ENCODE measurements at regions not wholly inside any gene's neighbourhood (a gene's known extent, or its start where the extent isn't known, plus 50 kb on each side); places are given as distances from the start of the nearest gene placed in this dataset.

DNA sequence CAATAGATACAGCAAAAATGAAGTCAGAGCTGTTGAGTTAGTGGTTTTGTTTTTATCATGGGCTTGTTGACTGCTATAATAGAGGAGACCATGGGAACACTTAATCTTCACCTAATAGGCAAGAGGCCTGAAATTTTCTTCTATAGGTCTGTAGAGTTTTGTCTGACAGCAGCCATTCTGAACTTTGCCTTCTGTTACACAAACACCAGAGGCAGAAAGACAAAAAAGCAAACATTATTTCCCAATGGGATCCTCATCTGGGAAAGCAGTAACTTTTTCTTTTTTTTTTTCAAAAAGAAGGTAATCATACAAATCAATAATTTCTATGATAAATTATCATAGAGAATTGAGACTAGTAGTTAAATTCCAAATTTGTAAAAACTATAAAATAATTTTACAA lies 494.1 kb downstream of the TOX3 start:
- no peak for DNase-seq (ENCODE audit: low read depth in 2 of 2)

DNA sequence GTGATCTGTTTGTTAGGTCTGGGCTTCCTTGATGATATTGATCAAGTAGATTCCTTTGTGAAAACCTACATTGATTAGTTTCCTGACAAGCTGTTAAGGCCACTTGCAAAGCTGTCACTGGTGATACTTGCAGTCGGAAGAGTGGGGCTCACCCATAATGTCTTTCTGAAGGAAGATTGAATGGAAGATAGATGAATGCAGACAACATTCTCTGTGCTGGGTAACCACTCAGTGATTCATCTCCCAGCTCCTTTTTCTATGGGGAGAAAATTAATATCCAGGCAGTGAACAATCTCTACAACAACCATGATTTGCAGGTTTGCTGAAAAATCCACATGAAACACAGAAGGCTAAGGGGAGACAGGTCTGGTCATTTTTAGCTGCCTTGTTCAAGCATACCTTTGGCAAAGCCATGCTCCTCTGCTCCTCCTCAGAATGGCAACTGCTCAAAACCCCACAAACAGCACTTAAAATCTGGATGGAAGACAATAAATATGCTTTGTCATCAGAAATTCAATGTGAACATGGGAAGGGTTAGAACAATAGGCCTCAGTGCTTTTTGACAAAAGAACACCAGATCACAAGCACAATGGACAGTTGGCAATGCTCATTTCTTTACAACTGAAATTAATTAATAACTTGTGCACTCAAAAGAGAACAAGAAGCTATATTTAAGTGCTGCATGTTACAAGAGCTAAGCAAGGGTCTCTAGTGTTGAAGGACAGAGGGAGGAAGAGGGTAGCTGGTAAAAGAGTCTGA lies 495.4 kb downstream of the TOX3 start:
- no peak for DNase-seq (ENCODE audit: low read depth in 2 of 2)

- DNase-seq (ENCODE audit: low read depth in 2 of 2), result no peak
Measured at GRCh38 chr16:52050418-52050817, 496.5 kb downstream of the TOX3 start.

- no peak for DNase-seq (ENCODE audit: low read depth in 2 of 2)
Measured at GRCh38 chr16:52035436-52035835, 511.5 kb downstream of the TOX3 start.

DNA sequence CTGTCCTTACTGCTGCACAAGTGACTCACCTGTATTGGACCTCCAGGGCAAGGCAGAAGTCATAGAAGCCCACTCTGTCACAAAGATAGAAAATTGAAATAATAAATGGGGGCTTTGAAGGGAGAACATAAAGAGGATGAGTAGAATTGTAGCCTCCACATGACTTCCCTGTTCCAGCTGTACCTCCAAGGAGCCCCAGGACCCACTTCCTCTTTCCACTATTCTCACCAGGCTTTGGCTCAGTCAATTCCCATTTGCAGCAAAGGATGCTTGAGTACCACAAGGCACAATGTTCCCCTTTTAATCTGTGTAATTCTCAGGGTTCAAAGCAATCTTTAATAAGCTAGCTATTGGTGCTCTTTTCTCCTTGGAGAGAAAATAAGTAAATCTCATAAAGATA lies 512.1 kb downstream of the TOX3 start:
- DNase-seq (ENCODE audit: low read depth in 2 of 2), result no peak

DNA sequence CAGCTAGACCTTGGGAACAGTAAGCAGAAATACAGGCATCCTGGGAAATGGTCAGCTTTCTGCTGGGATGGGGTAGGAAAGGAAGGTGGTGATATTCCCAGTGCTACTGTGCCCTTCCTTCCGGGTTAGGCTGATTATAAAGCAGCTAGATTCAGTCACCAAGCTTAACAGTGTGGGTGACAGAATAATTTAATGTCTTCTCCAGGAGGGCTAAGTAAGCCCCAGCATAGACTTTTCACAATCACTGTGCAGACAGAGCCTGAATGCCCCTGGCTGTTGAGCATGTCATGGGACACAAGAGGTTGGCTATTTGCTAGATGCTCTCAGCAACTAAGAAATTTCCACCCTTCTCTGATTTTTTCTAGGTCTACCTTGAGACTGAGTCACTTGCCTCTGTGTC lies 513.0 kb downstream of the TOX3 start:
- DNase-seq (ENCODE audit: low read depth in 2 of 2), result no peak

GRCh38 chr16:52022980-52023379 lies 524.0 kb downstream of the TOX3 start:
- DNase-seq (ENCODE audit: low read depth in 2 of 2), result no peak

- no peak for DNase-seq (ENCODE audit: low read depth in 2 of 2)
Measured at GRCh38 chr16:52022177-52022576, 524.8 kb downstream of the TOX3 start.

DNA sequence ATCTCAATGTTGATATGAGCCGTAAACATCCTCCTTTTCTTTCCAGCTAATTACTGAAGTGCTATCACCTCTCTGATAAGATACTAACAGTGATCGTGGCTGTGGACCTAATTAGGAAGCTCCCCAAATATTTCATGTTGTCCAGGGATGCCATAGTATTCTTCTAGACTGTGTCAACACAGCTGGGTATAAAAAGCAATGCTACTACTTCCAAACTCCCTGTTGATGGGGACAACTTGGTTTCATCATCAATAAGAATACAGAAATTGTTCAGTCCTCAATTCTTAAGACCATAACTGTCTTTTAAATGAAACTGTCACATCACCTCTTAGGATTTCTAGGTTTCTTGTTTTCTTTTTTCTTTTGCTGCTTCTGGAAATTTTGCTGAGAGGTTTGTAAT lies 530.6 kb downstream of the TOX3 start:
- DNase-seq (ENCODE audit: low read depth in 2 of 2), result no peak

DNA sequence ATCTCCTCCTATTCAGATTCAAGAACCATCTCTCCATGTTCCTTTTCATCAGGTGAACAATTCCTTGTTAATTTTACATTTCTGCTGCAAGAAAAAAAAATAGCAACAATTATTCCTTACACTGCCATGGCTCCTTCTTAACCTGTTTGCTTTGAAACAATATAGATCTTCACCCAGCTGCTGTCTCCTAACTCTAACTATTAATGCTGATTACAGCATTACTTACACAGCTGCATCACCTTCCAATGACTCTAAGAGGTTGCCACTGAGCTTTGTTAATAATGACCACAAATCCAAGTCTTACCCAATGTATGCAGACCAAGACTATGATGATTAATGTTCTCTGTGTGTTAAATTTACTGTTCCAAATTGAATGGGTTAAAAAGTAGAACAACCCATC lies 541.4 kb downstream of the TOX3 start:
- no peak for DNase-seq (ENCODE audit: low read depth in 2 of 2)

- DNase-seq (ENCODE audit: low read depth in 2 of 2), result no peak
Measured at GRCh38 chr16:52004343-52004742, 542.6 kb downstream of the TOX3 start.

GRCh38 chr16:52002026-52002425 lies 544.9 kb downstream of the TOX3 start:
- DNase-seq (ENCODE audit: low read depth in 2 of 2), result no peak

DNA sequence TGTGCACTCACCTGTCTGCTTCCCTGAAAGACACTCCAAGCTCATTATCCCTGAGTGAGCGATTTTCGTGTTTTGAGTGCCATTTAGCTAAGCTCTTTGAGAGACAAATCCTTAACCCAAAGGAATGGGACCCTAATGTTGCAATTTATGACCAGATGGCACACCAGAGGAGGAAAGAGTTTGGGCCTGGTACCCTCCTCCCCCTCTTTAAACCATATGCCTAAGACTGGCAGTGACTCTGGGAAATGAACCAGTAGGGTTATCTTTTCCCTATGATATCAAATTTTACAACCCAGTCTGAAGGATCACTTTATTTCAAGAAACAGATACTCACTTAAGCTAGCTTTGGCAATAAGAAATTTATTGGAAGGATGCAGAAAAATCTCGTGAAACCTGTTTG lies 550.4 kb downstream of the TOX3 start:
- DNase-seq (ENCODE audit: low read depth in 2 of 2), result no peak

DNA sequence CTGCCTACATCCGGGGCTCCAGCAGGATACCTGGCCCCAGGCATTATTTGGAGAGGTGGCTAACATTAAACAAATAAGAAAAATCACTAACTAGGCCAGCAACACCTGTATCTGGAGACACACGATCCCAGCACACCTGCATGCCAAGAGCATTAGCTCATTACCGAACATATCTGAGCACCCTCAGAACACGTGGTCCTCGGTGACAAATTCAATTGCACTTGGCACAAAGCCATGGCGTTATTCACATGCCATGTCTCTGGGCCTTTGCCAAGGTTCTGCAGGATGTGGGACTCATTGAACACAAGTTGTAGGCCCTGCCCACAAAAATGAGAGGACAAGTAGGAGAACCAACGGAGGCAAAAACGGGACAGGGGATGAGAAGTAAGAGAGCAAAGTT lies 552.3 kb downstream of the TOX3 start:
- DNase-seq (ENCODE audit: low read depth in 2 of 2), result no peak

DNA sequence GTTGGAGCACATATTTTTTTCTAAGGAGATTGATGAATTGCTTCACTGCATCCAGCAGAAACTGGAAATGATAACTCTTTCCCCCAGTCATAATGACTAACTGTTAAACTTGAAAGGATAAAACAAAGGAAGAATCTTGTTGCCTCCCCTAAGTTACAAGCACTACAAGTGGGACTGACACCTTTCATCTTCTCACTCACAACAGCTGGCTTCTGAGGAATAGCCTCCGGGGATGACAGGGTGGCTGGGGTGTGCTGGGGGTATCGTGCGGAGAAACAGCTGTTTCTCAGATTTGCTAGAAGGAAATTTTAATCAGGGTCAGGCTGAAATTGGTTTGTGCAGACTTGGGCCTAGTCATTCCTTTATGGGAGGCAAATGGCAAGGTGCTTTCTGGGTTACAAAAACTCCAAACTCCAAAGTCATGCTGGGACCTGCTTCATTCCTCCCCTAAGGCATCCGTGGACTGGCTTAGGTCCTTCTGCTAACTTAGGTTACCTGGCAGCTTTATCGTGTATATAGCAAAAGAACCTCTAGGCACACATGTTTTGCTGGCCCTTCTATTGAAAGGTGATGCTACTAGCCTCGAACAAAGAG lies 557.2 kb downstream of the TOX3 start:
- DNase-seq (ENCODE audit: low read depth in 2 of 2), result no peak

- no peak for DNase-seq (ENCODE audit: low read depth in 2 of 2)
Measured at GRCh38 chr16:51988977-51989376, 558.0 kb downstream of the TOX3 start.

- no peak for DNase-seq (ENCODE audit: low read depth in 2 of 2)
Measured at GRCh38 chr16:51987519-51987918, 559.4 kb downstream of the TOX3 start.

DNA sequence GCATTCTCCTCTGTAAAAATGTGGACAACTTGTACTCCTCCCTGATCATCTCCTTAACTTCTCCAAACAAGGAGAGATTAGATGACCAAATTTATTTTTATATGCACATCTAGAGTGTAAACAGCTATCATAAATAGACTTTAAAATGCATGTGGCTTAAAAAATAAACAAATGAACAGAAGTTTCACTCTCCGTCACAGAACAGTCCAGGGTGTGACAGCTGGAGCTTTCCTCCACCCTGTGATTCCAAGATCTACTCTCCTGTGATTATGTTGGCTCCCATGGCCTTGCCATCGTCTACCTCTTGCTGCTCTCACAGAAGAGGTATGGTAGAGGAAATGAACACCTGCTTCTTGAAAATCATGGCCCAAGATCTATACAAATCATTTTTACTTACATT lies 560.2 kb downstream of the TOX3 start:
- no peak for DNase-seq (ENCODE audit: low read depth in 2 of 2)

GRCh38 chr16:51986301-51986700 lies 560.6 kb downstream of the TOX3 start:
- no peak for DNase-seq (ENCODE audit: low read depth in 2 of 2)

DNA sequence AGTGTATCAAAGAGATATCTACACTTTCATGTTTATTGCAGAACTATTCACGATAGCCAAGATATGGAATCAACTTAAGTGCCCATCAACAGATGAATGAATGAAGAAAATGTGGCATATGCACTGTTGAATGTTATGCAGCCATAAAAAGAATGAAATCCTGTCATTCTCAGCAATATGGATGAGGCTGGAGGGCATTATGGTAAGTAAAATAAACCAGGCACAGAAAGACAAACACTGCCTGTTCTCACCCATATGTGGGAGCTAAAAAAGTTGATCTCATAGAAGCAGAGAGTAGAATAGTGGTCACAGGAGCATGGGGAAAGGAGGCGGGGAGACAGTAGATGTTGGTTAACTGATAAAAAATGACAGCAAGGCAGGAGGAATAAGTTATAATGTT lies 561.8 kb downstream of the TOX3 start:
- DNase-seq (ENCODE audit: low read depth in 2 of 2), result no peak

DNA sequence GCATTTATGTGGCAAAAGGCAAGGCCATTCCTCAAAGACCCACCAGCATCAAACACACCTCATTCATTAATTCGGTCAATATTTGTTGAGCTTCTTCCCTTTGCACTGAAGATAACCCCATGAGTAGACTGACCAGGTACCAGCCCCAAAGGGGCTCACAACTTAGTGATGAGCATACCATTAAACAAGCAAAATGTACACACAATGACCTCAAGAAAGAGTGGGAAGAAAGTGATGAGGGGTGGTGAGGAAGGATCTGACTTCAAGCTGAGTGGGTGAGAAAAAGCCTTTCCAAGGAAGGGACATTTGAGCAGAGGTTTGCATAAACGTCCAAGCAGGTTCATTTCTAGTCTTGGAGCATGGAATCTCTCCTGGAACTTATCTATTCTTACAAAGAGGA lies 562.5 kb downstream of the TOX3 start:
- DNase-seq (ENCODE audit: low read depth in 2 of 2), result no peak

- no peak for DNase-seq (ENCODE audit: low read depth in 2 of 2)
Measured at GRCh38 chr16:51982715-51983680, 563.9 kb downstream of the TOX3 start.

DNA sequence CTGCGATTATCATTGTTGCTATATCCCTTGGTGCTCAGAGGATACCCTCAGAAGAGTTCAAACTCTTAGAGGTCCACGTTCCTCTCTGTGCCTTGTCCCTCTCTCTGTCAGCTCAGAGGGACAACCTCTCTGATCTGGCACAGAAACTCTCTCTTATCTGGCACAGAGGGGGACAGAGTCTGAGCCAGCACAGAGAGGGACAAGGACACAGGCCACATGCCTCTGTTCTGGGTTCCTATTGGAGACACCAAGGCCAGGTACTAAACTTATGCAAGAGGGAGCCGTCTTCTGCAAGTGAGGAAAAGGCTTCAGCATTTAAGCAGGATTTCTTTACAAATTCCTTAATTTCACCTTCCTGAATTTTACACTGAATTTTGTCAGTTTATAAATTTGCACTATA lies 565.2 kb downstream of the TOX3 start:
- DNase-seq (ENCODE audit: low read depth in 2 of 2), result no peak
